M059J (cell line): ENCODE measurements at regions not wholly inside any gene's neighbourhood (a gene's known extent, or its start where the extent isn't known, plus 50 kb on each side); places are given as distances from the start of the nearest gene placed in this dataset.

Experiments
- DNase-seq: peaks from one replicate; pipeline ENCODE4 v3.0.0-alpha.2; 2012; ENCODE audit warnings: low read depth

GRCh38 chr4:17336986-17337385 lies 174.9 kb downstream of the QDPR start:
- no peak for DNase-seq

DNA sequence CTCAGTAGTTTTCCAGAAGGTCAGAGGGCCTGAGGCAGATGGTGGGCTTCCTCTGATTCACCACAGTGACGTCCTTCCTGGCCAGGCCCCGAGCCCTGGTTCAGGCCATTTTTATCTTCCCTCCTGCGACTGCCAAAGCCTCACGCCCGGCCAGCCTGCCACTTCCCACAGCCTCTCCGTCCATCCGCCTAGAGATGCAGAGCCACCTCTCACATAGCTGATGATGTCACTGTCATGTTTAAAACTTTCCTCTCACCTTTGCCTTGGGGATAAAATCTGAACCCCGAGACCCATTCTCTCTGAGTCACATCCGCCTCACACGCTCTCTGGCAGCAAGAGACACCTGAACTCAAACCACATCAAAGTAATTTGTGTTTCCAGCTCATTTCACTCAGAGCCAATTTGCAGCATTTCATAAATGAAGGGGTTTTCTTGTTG lies 175.3 kb downstream of the QDPR start:
- DNase-seq: peak; percentile 95

DNA sequence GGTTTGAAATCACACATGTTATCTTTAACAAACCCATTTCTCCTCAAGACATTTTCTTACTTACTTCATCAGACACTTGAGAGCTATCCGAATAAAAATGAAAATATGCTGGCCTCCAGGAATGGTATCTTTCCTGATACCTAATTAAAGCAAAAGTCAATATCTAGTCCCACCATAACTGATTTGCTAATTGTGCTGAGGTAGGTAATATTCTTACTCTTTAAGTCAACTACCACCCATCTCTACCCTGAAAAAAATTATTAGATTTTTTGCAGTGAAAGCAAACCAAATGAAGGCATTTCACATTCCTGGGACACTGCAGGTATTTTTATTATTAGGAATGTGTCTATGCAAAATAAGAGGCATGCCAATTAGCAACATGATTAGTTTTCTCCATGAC lies 175.8 kb downstream of the QDPR start:
- DNase-seq: no peak

- DNase-seq: no peak
Measured at GRCh38 chr4:17335371-17335770, 176.5 kb downstream of the QDPR start.

GRCh38 chr4:17332478-17332877 lies 179.4 kb downstream of the QDPR start:
- DNase-seq: peak; percentile 25

DNA sequence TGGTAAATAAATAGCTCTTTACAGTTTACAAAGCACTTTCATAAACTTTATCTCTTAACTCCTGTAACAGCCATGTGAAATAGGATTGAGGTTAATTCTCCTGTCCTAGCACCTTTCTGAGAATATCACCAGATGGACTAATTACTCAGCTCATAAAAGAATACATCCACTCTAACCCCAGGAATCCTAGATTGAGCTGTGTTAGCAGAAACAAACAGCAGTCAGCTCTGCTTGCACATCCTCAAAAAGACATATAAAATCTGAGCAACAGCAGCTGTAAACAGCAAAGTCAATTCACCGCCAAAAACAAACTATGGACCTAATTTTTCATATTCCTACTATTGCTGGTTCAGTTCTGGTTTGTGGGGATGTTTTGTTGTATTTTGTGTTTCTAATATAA lies 182.8 kb downstream of the QDPR start:
- DNase-seq: peak; percentile 21

DNA sequence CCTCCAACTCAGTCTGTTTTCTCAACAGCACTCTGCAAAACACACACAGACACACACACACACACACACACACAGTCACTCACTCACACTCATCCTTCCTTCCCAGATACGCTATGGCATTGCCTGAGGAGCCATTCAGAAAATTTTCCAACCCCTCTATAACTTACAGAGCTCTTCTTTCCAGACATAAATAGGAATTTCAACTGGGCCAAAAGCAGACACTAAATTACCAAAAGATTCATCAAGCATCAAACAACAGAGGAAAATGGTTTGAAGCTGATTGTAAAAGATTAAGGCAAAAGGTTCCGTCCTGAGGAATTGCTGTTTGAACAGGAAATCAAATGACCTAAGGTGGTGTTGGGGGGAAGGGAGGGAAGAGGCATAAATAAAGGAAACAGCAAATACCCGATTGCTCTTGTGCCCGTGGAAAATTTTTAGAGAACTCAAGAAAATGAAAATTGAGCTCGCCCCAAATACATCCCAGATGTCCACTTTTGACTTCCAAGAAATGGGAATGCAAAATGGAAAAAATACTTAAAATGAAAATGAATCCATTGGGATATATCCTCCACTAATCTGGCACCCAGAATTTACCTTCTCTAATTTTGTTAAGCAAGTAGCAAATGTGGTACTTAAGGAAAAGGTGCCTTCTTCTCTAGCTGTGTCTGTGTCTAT lies 183.6 kb downstream of the QDPR start:
- DNase-seq: peak; percentile 33

DNA sequence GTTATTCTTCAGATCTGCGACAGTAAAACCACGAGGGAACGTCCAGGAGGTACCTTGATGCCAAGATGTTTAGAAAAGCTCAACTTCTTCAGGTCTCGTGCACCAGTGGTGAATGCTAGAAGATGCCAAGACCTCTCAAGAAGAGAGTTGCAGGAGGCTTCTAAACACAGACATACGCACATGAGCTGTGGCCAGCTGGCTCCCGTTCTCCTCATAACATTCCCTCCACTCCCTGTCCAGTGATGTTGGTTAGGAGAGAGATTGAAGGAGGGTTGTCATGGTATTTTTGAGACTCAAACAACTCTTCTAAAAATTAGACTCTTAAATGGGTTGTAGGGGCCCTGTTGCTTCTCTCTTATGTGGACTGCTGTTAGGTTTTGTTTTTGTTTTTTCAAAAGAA lies 184.3 kb downstream of the QDPR start:
- peak; percentile 50 for DNase-seq

GRCh38 chr4:17326756-17327155 lies 185.1 kb downstream of the QDPR start:
- DNase-seq: no peak

DNA sequence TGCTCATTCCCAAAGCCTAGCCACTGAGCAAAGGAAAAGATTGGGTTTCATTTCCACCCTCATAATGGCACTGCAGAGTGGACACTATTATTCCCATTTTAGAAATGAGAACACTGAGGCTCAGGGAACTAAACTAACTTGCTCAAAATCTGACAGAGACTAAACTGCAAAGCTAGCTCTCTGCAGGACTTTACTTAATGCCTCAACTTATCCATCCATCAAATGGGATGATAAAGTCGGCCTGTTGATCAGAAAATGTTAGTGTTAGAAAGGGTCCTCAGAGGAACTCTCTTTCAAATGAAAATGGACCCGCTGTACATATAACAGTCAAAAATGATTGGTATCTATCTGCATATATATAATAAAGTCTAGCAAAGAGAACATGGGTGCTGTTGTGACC lies 186.8 kb downstream of the QDPR start:
- DNase-seq: no peak

DNA sequence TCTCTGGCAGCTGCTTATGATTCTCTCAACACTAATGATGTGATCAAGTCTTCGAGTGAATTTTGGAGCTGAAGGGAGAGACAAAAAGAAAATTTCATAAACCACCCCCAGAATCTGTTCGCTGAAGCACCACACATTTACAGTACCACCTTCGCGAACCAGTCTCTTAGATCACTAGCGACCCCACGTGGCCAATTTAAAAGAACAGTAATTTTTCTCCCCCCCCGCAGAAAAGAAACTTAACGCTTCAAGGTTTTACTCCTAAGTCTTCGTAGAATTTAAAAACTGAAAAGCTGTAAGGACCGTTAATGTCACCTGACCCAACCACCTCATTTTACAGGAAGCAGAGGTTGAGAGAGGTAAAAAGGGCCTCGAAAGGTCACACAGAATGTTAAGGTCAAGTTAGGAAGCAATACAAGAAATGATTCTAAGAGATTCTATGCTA lies 187.5 kb downstream of the QDPR start:
- peak; percentile 73 for DNase-seq

- peak; percentile 75 for DNase-seq
Measured at GRCh38 chr4:17323554-17324385, 188.1 kb downstream of the QDPR start.

DNA sequence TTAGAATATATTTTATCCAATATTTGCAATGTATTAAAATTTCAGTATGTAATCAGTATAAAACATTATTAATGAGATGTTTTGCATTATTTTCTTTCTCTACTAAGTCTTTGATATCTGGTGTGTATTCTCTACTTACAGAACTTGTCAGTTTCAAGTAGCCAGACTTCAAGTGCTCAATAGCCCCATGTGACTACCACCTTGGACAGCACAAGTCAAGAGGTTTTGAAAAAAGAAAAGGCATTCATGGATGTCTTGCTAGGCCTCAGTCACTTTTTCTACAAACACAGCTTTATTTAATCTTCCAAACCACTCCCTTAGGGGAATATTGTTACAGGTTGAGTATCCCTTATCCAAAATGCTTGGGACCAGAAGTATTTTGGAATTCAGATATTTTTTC lies 189.4 kb downstream of the QDPR start:
- DNase-seq: peak; percentile 18

DNA sequence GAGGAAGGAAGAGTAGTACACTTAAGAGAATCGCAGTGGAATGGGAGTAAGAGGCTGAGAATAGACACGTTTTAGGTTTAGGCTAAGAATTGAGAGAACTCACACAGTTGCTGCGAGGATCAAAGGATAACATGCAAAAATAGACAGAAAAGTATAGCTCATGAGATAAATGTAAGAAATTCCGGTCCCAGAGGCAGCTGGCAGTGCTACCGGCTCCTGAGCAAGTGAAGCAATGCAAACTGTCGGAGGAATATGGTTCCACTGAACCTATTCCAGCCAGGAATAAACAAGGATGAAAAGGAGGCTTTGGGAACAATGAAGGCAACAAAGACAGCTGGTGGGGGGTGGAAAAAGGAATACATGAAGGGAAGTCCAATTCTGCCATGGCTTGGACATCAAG lies 191.8 kb downstream of the QDPR start:
- DNase-seq: no peak

DNA sequence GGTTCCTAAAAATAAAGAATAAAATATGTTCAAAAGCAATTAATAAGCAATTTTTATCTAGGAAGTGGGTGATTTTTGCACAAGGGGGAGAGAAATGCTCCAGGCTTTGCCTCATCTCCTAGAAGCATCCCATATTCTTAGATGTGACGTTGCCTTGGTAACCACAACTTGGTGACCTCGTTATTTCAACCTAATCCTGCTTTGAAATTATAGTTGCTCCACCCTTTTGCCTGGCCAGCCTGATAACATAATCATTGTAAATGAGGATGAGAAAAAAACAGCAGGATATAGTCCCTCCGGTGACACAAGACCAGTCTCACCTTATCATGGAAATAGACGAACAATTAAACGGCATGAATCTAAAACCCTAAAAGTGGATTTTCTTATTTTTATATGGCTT lies 194.4 kb downstream of the QDPR start:
- DNase-seq: no peak

GRCh38 chr4:17316566-17316965 lies 195.3 kb downstream of the QDPR start:
- no peak for DNase-seq

DNA sequence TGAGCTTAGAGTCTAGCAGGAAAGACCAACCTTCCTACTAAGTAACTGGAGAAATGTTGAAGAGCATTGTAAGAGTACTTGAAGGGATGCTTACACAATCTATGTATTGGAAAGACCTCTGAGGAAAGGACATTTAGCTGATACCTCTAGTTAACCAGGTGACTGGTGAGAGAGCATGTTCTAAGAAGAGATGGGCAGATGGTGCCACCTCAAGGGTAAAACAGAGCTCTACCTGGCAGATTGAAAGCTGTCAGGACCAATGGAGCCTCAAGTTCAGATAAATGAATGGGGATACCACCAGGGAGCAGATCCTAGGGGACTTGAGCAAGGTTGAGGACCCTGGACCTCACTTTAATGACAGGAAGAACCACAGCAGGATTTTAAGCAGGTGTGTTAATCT lies 196.4 kb downstream of the QDPR start:
- DNase-seq: peak; percentile 29

DNA sequence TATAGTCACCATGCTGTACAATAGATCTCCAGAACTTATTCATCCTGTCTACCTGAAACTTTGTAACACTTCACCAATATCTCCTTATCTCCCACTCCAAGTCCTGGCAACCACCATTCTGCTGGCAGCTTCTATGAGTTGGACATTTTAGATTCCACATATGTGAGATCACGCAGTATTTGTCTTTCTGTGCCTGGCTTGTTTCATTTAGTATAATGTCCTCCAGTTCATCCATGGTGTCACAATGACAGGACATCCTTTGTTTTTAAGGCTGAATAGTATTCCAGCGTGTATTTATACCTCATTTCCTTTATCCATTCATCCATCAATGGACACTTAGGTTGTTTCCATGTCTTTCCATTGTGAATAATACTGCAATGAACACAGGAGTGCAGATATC lies 198.7 kb downstream of the QDPR start:
- peak; percentile 34 for DNase-seq

DNA sequence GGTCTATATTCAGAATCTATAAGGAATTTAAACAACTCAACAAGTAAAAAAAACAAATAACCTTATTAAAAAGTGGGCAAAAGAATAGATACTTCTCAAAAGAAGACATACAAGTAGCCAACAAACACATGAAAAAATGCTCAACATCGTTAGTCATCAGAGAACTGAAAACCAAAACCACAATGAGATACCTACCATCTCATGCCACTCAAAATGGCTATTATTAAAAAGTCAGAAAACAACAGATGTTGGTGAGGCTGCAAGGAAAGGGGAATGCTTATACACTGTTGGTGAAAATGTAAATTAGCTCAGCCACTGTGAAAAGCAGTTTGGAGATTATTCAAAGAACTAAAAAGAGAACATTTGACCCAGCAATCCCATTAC lies 201.6 kb downstream of the QDPR start:
- peak; percentile 81 for DNase-seq

DNA sequence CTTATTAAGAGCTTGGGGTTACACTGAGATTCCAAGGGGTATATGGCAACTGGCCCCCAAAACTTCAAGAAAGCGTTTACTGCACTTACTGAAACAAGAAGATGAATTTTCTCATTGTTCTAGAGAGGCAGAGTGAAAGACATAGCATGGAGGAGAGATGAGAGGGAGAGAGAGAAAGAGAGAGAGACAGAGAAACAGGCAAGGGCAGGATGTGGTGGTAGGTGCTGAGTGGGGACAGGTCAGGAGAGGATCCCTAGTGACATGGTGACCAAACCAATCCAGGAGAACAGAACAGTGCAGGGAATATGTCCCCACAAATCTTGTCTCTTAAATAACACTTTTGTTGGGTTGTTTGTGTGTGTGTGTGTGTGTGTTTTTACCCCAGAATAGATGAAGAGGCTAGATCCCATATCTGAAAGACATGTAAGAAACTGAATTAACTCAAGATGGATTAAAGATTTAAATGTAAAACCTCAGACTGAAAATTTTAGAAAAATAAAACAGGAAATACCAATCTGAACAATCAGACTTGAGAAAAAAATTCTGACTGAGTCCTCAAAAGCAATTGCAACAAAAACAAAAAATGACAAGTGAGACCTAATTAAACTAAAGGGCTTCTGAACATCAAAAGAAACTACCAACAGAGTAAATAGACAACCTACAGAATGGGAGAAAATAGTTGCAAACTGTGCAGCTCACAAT lies 202.2 kb downstream of the QDPR start:
- DNase-seq: peak; percentile 69

DNA sequence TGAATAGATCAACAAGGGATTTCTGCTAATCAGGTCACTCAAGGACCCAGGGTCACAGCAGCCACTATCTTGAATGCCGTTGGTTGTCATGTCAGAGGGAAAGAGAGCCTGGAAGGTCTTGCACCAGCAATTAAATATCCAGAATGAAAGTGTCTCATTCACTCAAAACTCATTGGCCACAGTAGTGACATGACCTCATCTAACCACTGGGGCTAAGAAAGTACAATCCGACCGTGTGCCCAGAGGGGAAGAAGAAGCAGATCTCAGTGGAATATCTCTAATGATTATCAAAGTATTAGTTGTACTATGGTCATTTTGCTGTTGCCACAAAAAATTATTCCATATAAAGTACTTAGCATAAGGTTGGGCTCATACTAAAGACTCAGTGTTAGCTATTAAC lies 210.0 kb downstream of the QDPR start:
- no peak for DNase-seq

DNA sequence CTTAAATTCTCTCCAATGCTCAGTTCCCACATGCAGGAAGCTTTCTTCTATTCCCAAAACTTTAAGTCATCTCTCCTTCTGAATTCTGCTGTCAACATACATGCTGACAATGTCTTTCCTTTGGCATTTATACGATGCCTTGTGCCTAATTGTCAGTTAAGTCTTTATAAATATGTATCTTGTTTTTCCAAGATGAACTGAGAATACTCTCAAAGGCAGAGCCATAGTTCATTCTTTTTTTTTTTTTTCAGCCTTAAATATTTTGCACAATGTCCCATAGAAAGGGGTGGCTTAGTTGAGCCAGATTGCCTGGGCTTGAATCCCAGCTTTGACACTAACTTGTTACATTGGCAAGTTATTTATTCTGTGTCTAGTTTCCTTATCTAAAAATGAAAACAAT lies 210.6 kb downstream of the QDPR start:
- no peak for DNase-seq
